ENCODE measurements at regions not wholly inside any gene's neighbourhood (a gene's known extent, or its start where the extent isn't known, plus 50 kb on each side); places are given as distances from the start of the nearest gene placed in this dataset.

GRCh38 chr4:114116861-114117260 lies 137.4 kb upstream of the ARSJ start:
- no peak for TF ChIP-seq CTCF (IDR thresholded peaks at IDR 0.05 in 4 of 5, conservative IDR thresholded peaks at IDR 0.05 in 1 of 5)
- no peak for TF ChIP-seq POLR2A (IDR thresholded peaks at IDR 0.05)

Data from gastrocnemius medialis (tissue), 4 donors.